ENCODE measurements at regions not wholly inside any gene's neighbourhood (a gene's known extent, or its start where the extent isn't known, plus 50 kb on each side); places are given as distances from the start of the nearest gene placed in this dataset.

DNA sequence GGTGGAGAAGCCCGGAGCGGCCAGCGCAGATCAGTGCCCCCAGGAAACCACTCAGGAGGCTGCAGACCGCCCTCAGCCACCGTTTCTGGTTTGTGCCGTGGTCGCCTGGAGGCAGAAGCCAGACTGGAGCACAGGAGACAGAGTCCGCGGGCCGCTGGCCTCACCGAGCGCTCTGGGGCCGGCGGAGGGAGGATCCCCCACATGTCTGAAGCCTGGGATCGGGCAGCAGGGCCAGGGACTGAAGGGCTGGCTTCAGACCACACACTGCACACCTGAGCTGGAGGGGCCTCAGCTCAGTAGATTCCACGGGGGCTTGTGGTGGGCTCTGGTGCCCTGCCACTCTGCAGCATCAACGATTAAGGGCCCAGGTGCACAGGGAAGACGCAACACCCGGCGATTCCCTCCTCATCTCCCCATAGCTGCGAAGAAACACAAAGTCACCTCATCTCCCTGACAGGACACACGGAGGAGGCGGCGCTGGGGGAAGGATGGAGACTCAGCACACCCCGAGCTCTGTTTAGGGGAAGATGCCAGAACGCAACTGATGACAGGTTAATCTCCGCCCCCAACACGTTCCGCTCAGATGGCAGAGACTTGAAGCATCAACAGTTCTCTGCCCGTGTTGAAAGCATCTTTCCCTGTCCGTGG, 408.1 kb downstream of the GALR1 start:
- H3K9me3 Mint-ChIP-seq (ENCODE audit: unreplicated experiment): no peaks in the 10 kb centered on the region

DNA sequence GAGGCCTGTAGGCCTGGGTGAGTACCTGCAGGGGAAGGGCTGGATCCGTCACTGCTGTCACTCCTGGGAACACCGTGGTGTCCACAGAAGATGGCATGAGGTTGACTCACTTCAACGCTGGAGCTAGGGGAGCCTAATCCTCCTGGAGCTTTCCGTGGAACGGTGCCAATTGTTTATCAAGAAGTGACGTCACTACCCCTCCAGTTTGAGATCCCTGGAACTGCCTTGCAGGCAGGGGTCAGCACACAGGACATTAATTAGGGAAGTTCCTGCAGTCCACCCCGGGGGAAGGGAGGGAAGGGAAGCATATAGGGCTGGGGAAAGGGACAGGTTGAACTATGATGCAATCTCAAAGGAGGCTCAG, 408.6 kb downstream of the GALR1 start:
- intact Hi-C loops (cut with micrococcal nuclease): no loop called here
- TF ChIP-seq, protein P1, sequence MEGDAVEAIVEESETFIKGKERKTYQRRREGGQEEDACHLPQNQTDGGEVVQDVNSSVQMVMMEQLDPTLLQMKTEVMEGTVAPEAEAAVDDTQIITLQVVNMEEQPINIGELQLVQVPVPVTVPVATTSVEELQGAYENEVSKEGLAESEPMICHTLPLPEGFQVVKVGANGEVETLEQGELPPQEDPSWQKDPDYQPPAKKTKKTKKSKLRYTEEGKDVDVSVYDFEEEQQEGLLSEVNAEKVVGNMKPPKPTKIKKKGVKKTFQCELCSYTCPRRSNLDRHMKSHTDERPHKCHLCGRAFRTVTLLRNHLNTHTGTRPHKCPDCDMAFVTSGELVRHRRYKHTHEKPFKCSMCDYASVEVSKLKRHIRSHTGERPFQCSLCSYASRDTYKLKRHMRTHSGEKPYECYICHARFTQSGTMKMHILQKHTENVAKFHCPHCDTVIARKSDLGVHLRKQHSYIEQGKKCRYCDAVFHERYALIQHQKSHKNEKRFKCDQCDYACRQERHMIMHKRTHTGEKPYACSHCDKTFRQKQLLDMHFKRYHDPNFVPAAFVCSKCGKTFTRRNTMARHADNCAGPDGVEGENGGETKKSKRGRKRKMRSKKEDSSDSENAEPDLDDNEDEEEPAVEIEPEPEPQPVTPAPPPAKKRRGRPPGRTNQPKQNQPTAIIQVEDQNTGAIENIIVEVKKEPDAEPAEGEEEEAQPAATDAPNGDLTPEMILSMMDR (IDR thresholded peaks at IDR 0.05; ENCODE audit: unreplicated experiment): no peak
- no peak for DNase-seq (ENCODE audit: unreplicated experiment)
- H3K9me3 Mint-ChIP-seq (ENCODE audit: unreplicated experiment): no peaks in the 10 kb centered on the region
- no peaks in the 10 kb centered on the region for H3K4me1 Mint-ChIP-seq (ENCODE audit: insufficient read depth, unreplicated experiment)
- H3K36me3 Mint-ChIP-seq (ENCODE audit: insufficient read depth, unreplicated experiment): no peaks in the 10 kb centered on the region
- no peak overlapping the region for H3K27ac Mint-ChIP-seq (ENCODE audit: low read depth, unreplicated experiment)
- ChIA-PET POLR2A (no interaction called here), CTCF (no interaction called here)
- no peaks in the 10 kb centered on the region for H3K27me3 Mint-ChIP-seq (ENCODE audit: insufficient read depth, unreplicated experiment)
- no peak overlapping the region for H3K4me3 Mint-ChIP-seq (ENCODE audit: unreplicated experiment)
- no TSS peak for BruUV-seq (replicated peaks)

More for the DNA sequence above, 408.1 kb downstream of the GALR1 start:
- ChIA-PET POLR2A (no interaction called here), CTCF (no interaction called here)
- TF ChIP-seq, protein P1 (IDR thresholded peaks at IDR 0.05; ENCODE audit: unreplicated experiment): no peak
- no peak overlapping the region for H3K4me3 Mint-ChIP-seq (ENCODE audit: unreplicated experiment)
- no peaks in the 10 kb centered on the region for H3K36me3 Mint-ChIP-seq (ENCODE audit: insufficient read depth, unreplicated experiment)
- intact Hi-C loops (cut with micrococcal nuclease): no loop called here
- H3K27ac Mint-ChIP-seq (ENCODE audit: low read depth, unreplicated experiment): no peak overlapping the region
- H3K27me3 Mint-ChIP-seq (ENCODE audit: insufficient read depth, unreplicated experiment): no peaks in the 10 kb centered on the region
- H3K4me1 Mint-ChIP-seq (ENCODE audit: insufficient read depth, unreplicated experiment): no peaks in the 10 kb centered on the region
- no TSS peak for BruUV-seq (replicated peaks)
- DNase-seq (ENCODE audit: unreplicated experiment): no peak

DNA sequence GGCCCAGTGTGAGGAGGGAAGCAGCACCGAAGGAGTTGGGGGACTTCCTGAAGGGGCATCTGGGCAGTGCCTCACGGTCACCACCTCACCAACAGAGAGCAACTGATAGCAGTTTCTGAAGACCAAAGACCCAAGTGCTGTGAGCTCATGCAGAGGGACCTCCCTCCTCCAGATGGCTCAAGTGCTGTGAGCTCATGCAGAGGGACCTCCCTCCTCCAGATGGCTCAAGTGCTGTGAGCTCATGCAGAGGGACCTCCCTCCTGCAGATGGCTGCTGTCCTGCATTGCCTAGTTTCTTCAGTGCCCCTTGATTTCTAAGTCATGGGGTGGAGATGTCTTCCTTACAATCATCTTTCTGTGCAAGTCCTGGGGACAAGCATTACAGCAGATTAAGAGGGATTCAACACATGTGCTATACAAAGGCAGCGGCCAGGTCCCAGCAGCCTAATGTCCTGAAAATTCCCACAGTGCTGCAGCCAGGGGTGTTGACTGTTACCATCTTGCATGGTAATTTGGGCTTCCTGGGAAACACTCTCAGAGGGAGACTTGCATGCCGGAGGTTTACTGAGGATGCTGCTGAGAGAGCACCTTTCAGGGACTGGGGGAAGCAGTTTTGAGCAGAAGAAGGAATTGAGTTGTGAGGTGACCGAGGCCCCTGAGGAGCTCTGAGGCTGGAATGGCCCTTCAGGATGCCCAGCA, 409.3 kb downstream of the GALR1 start:
- TF ChIP-seq, protein P1 (IDR thresholded peaks at IDR 0.05; ENCODE audit: unreplicated experiment): no peak
- Mint-ChIP-seq H3K4me3 (ENCODE audit: unreplicated experiment) (no peak overlapping the region), H3K4me1 (ENCODE audit: insufficient read depth, unreplicated experiment) (no peaks in the 10 kb centered on the region), H3K27ac (ENCODE audit: low read depth, unreplicated experiment) (no peak overlapping the region), H3K9me3 (ENCODE audit: unreplicated experiment) (no peaks in the 10 kb centered on the region), H3K36me3 (ENCODE audit: insufficient read depth, unreplicated experiment) (no peaks in the 10 kb centered on the region), H3K27me3 (ENCODE audit: insufficient read depth, unreplicated experiment) (no peaks in the 10 kb centered on the region)
- no peak for DNase-seq (ENCODE audit: unreplicated experiment)
- no TSS peak for BruUV-seq (replicated peaks)
- intact Hi-C loops (cut with micrococcal nuclease): no loop called here
- ChIA-PET CTCF (no interaction called here), POLR2A (no interaction called here)

DNA sequence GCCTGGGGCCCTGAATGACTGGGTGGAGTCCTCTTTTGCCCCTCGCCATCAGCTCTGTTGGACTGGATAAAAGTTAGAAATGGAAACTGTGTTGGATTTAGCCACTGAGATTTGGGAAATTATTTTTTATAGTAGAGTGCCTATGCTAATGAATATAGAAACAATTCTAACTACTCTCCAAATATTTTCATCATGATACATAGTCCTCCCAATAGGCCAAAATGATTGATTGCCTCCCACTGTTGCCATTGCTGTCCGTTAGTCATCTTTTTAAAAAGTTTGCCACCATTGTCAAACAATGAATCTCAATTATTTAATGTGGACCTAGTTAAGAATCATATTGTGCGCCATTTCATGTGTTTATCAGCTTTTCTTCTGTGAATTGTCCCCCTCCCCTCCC, 417.0 kb downstream of the GALR1 start:
- CTCF ChIA-PET: interaction anchor here (0.9 kb wide), 1 partner anchor 36 kb away, joined by 3 read pairs; no protein-coding TSS in a partner anchor
- Mint-ChIP-seq H3K36me3 (ENCODE audit: insufficient read depth, unreplicated experiment) (no peaks in the 10 kb centered on the region), H3K4me1 (ENCODE audit: insufficient read depth, unreplicated experiment) (peaks cover 10% of the 10 kb centered on the region), H3K27ac (ENCODE audit: low read depth, unreplicated experiment) (no peak overlapping the region), H3K4me3 (ENCODE audit: unreplicated experiment) (no peak overlapping the region), H3K9me3 (ENCODE audit: unreplicated experiment) (no peaks in the 10 kb centered on the region), H3K27me3 (ENCODE audit: insufficient read depth, unreplicated experiment) (peaks cover 16% of the 10 kb centered on the region)
- POLR2A ChIA-PET: no interaction called here
- intact Hi-C loops (cut with micrococcal nuclease): no loop called here
- no TSS peak for BruUV-seq (replicated peaks)
- TF ChIP-seq, protein P1 (IDR thresholded peaks at IDR 0.05; ENCODE audit: unreplicated experiment): no peak
- no peak for DNase-seq (ENCODE audit: unreplicated experiment)

Measured in MCF 10A (cell line).